WTC11 (cell line): ENCODE measurements at regions not wholly inside any gene's neighbourhood (a gene's known extent, or its start where the extent isn't known, plus 50 kb on each side); places are given as distances from the start of the nearest gene placed in this dataset.
"Not testable (repeated sequence)": the region's sequence is repeated elsewhere in the genome, so short reads cannot be mapped to it uniquely, and the experiment has no call there.

Experiments
- ATAC-seq: fragments of 200-7000 bp; cut with Tn5 transposase; 2 replicates; pipeline ENCODE4 v1.10.0; 2021; ENCODE audit warnings: mild to moderate bottlenecking, moderate library complexity
- CTCF ChIA-PET: fragments of 300-600 bp; sonication (Branson Sonifier 250); formaldehyde crosslinking; loops from one replicate; lab custom pipeline; 2021; ENCODE audit warnings: antibody characterized with exemption; lab: Charles Lee
- POLR2A ChIA-PET: fragments of 350-600 bp; sonication (Branson Sonifier 250); formaldehyde crosslinking; loops from one replicate; lab custom pipeline; 2021; ENCODE audit warnings: antibody characterized with exemption; lab: Charles Lee
- DNase-seq: peaks from one replicate; pipeline ENCODE4 v3.0.0; 2021; ENCODE audit warnings: low spot score
- H3K27ac Mint-ChIP-seq: 2 replicates; pipeline ENCODE4 v1.8.0; 2021; ENCODE audit warnings: mixed read lengths
- H3K27me3 Mint-ChIP-seq: 2 replicates; pipeline ENCODE4 v1.8.0; 2021; ENCODE audit warnings: low read depth, mild to moderate bottlenecking, moderate library complexity, mixed read lengths
- H3K36me3 Mint-ChIP-seq: 2 replicates; pipeline ENCODE4 v1.8.0; 2021; ENCODE audit warnings: mixed read lengths
- H3K4me1 Mint-ChIP-seq: 2 replicates; pipeline ENCODE4 v1.8.0; 2022; ENCODE audit warnings: mixed read lengths
- H3K4me3 Mint-ChIP-seq: 2 replicates; pipeline ENCODE4 v1.8.0; 2021; ENCODE audit warnings: mild to moderate bottlenecking, moderate library complexity, mixed read lengths
- H3K9me3 Mint-ChIP-seq: 2 replicates; pipeline ENCODE4 v1.8.0; 2021; ENCODE audit warnings: mixed read lengths
- E2F4 ChIP-seq: sonication (generic); formaldehyde crosslinking; IDR thresholded peaks from 2 replicates; pipeline ENCODE4 v1.8.1; 2022; ENCODE audit warnings: low read depth, mild to moderate bottlenecking, moderate library complexity, missing genetic modification reagents, borderline replicate concordance
- ETV6 ChIP-seq: sonication (generic); formaldehyde crosslinking; IDR thresholded peaks from 2 replicates; pipeline ENCODE4 v1.8.1; 2022; ENCODE audit warnings: mild to moderate bottlenecking, missing genetic modification reagents
- NFATC4 ChIP-seq: fragments of 250-450 bp; sonication (Bioruptor Pico); IDR thresholded peaks from 2 replicates; pipeline ENCODE4 v1.9.0; 2021; ENCODE audit warnings: mild to moderate bottlenecking
- NFYB ChIP-seq: sonication (generic); formaldehyde crosslinking; conservative IDR thresholded peaks from 2 replicates; pipeline ENCODE4 v1.8.0; 2022; ENCODE audit warnings: low read depth, missing genetic modification reagents
- ZNF396 ChIP-seq: fragments of 250-450 bp; sonication (Bioruptor Pico); IDR thresholded peaks from 2 replicates; pipeline ENCODE4 v1.8.0; 2021; ENCODE audit warnings: mild to moderate bottlenecking, moderate library complexity, borderline replicate concordance
- ZSCAN18 ChIP-seq: fragments of 250-450 bp; sonication (Bioruptor Pico); IDR thresholded peaks from 2 replicates; pipeline ENCODE4 v2.1.2; 2022; ENCODE audit warnings: mild to moderate bottlenecking, moderate library complexity
- TF ChIP-seq, protein P1 (sequence below): sonication (generic); formaldehyde crosslinking; conservative IDR thresholded peaks from 2 replicates; pipeline ENCODE4 v1.8.1; 2023; ENCODE audit warnings: mild to moderate bottlenecking, low read depth, missing genetic modification reagents, moderate library complexity

GRCh38 chr10:113498997-113499396 is 53.9 kb upstream of the HABP2 start:
- ATAC-seq (no peak), DNase-seq (no peak)
- Mint-ChIP-seq H3K27me3 (peaks cover 3% of the 10 kb centered on the region; the same call in 1 of the 2 replicates), H3K4me1 (peaks cover 11% of the 10 kb centered on the region), H3K36me3 (no peaks in the 10 kb centered on the region), H3K9me3 (peaks cover 8% of the 10 kb centered on the region), H3K4me3 (no peak overlapping the region), H3K27ac (no peak overlapping the region)
- ChIA-PET POLR2A (no interaction called here), CTCF (interaction anchor here (1.2 kb wide), 1 partner anchor 64 kb away, joined by 3 read pairs; no protein-coding TSS in a partner anchor)
- TF ChIP-seq NFYB (CRISPR knock-in tag) (no peak), E2F4 (CRISPR knock-in tag) (no peak), NFATC4 (no peak)

DNA sequence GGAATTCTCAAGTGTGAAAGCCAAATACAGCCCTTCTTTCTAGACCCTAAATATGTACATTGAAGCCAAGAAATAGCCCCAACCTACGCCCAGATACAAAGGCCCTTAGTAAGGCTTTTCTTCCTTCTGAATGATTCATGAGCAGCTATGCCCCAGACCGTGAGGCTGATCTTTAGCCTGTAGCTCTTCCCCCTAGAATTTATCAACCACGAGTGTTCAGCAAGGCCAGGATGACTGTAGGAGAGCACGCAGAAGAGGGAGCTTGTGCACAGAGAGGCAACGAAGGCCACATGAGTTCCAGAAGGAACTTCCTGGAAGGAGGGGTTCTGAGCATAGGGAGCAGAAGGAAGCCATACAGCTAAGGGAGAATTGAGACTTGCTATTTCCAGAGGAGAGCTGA is 53.0 kb upstream of the HABP2 start:
- TF ChIP-seq, protein P1, sequence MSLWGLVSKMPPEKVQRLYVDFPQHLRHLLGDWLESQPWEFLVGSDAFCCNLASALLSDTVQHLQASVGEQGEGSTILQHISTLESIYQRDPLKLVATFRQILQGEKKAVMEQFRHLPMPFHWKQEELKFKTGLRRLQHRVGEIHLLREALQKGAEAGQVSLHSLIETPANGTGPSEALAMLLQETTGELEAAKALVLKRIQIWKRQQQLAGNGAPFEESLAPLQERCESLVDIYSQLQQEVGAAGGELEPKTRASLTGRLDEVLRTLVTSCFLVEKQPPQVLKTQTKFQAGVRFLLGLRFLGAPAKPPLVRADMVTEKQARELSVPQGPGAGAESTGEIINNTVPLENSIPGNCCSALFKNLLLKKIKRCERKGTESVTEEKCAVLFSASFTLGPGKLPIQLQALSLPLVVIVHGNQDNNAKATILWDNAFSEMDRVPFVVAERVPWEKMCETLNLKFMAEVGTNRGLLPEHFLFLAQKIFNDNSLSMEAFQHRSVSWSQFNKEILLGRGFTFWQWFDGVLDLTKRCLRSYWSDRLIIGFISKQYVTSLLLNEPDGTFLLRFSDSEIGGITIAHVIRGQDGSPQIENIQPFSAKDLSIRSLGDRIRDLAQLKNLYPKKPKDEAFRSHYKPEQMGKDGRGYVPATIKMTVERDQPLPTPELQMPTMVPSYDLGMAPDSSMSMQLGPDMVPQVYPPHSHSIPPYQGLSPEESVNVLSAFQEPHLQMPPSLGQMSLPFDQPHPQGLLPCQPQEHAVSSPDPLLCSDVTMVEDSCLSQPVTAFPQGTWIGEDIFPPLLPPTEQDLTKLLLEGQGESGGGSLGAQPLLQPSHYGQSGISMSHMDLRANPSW (CRISPR knock-in tag): no peak
- TF ChIP-seq ETV6: no peak
- TF ChIP-seq ZSCAN18: no peak
- no peak for TF ChIP-seq ZNF396 (CRISPR knock-in tag)
- peaks cover 3% of the 10 kb centered on the region; the same call in 1 of the 2 replicates for H3K27me3 Mint-ChIP-seq
- H3K4me3 Mint-ChIP-seq: no peak overlapping the region
- H3K4me1 Mint-ChIP-seq: peaks cover 5% of the 10 kb centered on the region; the same call in 1 of the 2 replicates
- H3K36me3 Mint-ChIP-seq: no peaks in the 10 kb centered on the region
- H3K9me3 Mint-ChIP-seq: peaks cover 8% of the 10 kb centered on the region
- H3K27ac Mint-ChIP-seq: no peak overlapping the region
- POLR2A ChIA-PET: no interaction called here
- CTCF ChIA-PET: no interaction called here
- no peak for DNase-seq
- ATAC-seq: no peak

GRCh38 chr10:113501031-113501430 is 51.8 kb upstream of the HABP2 start:
- H3K4me3 Mint-ChIP-seq, H3K27ac Mint-ChIP-seq, ATAC-seq, CTCF ChIA-PET, H3K4me1 Mint-ChIP-seq, DNase-seq, H3K36me3 Mint-ChIP-seq, H3K9me3 Mint-ChIP-seq, H3K27me3 Mint-ChIP-seq: not testable (repeated sequence)
- POLR2A ChIA-PET: interaction anchor here (0.6 kb wide), 1 partner anchor 17 kb away, joined by 3 read pairs; no protein-coding TSS in a partner anchor
